G401.6 (cell line): ENCODE measurements at regions not wholly inside any gene's neighbourhood (a gene's known extent, or its start where the extent isn't known, plus 50 kb on each side); places are given as distances from the start of the nearest gene placed in this dataset.

Experiments
- FAIRE-seq: peaks from 2 replicates; lab custom pipeline; 2012; peaks lifted over from hg19 to GRCh38; lab: Jason Lieb, UNC

- FAIRE-seq: no peak
Observed at GRCh38 chr7:116145245-116145852, 65.0 kb upstream of the TES start.

DNA sequence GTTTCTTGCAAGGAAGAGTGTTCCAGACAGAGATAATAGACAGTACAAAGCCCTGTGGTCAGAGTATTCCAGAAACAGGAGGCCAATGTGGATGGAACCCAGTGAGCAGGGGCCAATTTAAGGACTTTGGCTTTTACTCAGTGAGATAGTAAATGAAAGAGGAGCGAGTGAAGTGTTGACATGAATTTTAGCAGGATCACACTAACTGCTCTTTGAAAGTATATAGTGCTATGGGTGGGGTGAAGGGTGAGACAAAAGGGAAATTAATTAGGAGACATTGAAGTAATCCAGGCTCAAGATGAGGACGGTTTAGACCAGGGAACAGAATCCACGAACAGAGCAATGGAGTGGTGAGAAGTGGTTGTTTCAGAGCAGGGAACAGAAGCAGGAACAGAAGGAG is 62.2 kb upstream of the TES start:
- FAIRE-seq: no peak

GRCh38 chr7:116148626-116149025 is 61.7 kb upstream of the TES start:
- no peak for FAIRE-seq

DNA sequence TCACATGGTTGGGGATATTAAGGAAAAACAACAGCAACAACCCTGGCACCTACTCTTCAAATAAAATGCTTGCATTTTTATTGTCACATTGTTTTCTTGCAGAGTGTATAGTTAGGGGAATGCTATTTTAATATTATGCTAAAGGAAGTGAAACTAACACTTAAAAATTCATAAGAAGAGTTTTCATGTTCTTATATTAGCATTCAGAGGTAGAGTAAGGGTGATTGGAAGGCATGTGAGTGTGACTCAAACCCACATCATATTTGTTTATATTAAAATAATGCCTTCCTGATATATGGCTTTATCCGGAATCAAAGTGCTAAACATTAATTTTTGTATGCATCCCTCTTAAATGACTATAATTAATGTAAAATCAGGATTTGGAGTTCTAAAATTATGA is 59.8 kb upstream of the TES start:
- no peak for FAIRE-seq

- FAIRE-seq: no peak
Observed at GRCh38 chr7:116152276-116152675, 58.1 kb upstream of the TES start.

DNA sequence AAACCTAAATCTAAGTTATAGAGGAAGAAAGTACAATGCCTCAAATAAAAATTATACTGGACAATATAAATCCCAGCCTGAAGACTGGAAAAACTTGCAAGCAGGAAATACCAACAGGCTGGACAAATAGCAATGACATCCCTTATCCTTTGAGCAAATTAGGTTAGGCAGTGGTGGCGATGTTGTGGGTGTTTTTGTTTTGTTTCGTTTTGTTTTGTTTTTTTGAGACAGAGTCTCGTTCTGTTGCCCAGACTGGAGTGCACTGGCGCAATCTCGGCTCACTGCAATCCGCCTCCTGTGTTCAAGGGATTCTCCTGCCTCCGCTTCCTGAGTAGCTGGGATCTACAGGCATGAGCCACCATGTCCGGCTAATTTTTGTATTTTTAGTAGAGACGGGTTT is 57.3 kb upstream of the TES start:
- no peak for FAIRE-seq

GRCh38 chr7:116159711-116160110 is 50.6 kb upstream of the TES start:
- FAIRE-seq: no peak
